ENCODE measurements at regions not wholly inside any gene's neighbourhood (a gene's known extent, or its start where the extent isn't known, plus 50 kb on each side); places are given as distances from the start of the nearest gene placed in this dataset.
"Not testable (repeated sequence)": the region's sequence is repeated elsewhere in the genome, so short reads cannot be mapped to it uniquely, and the experiment has no call there.

GRCh38 chr22:19599626-19600243, 75.5 kb upstream of the CLDN5 start:
- no peak overlapping the region for H3K4me3 ChIP-seq (ENCODE audit: low read depth, low read length)
- no peak for DNase-seq (ENCODE audit: low read depth)
- TF ChIP-seq CTCF (conservative IDR thresholded peaks at IDR 0.05; ENCODE audit: low read depth, low read length) = no peak

DNA sequence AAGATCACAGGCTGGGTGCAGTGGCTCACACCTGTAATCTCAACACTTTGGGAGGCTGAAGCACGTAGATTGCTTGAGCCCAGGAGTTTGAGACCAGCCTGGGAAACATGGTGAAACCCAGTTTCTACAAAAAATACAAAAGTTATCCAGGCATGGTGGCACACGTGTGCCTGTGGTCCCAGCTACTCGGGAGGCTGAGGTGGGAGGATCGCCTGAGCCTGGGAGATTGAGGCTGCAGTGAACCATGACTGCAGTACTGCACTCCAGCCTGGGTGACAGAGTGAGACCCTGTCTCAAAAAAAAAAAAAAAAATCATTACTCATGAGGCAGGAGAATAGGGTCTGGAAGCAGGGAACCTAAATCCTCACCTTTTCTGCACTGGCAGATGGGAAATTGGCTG, 79.1 kb upstream of the CLDN5 start:
- not testable (repeated sequence) for DNase-seq (ENCODE audit: low read depth); H3K4me3 ChIP-seq (ENCODE audit: low read depth, low read length)

DNA sequence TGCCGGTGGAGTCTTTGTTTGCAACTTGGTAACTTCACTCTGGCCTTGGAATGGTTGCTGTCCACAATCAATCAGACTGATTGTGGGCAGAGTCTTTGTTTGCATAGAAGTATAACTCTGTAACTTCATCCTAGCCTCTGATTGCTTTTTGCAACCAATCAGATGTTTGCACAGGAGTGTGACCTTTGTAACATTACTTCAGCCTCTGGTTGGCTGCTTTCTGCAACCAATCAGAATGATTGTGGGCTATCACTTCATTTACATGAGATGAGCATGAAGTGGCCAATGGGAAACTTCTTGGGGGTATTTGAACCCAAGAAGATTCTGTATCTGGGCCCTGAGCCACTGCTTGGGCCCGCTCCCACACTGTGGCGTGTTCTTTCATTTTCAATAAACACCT, 79.6 kb upstream of the CLDN5 start:
- no peak for TF ChIP-seq CTCF (conservative IDR thresholded peaks at IDR 0.05; ENCODE audit: low read depth, low read length)
- no peak overlapping the region for H3K4me3 ChIP-seq (ENCODE audit: low read depth, low read length)
- DNase-seq (ENCODE audit: low read depth) = no peak

GRCh38 chr22:19604711-19605268, 80.6 kb upstream of the CLDN5 start:
- TF ChIP-seq CTCF (conservative IDR thresholded peaks at IDR 0.05; ENCODE audit: low read depth, low read length) = no peak
- H3K4me3 ChIP-seq (ENCODE audit: low read depth, low read length) = no peak overlapping the region
- DNase-seq (ENCODE audit: low read depth) = no peak

DNA sequence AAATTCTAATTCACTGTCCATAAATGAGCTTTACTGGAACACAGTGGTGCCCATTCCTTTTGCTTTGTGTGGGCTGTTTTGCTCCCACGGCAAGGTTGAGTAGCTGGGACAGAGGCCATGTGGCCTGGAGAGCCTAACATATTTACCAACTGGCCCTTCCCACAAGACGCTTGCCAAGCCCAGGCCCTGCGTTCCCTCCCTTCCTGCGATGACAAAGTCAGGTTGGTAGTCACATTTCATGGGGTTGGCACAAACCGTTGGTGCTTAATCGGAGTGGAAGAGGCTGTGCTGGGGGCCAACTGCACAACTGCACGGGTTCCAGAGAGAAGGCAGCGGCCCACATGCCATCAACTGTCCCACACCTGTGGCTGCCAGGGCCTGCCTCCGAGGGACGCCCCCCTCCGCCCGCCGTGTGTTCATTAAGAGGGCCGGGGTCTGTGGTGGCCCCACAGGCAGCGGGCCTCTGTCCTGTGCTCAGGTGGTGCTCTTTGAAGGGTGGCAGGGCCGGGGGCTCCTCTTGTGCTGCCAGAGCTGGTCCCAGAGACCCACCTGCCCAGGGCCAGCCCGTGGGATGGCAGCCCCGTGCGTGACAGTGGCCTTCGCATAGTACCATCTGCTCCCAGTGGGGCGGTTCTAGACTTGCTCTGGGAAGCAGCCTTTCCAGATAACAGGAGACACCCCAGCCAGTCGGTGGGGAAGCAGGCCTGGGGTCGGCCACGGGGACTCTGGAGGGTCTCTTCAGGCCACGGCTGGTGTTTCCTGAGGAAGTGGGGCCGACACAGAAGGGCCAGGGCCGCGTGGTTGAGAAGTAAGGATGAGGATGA, 81.5 kb upstream of the CLDN5 start:
- no peak for DNase-seq (ENCODE audit: low read depth)
- TF ChIP-seq CTCF (conservative IDR thresholded peaks at IDR 0.05; ENCODE audit: low read depth, low read length) = no peak

DNA sequence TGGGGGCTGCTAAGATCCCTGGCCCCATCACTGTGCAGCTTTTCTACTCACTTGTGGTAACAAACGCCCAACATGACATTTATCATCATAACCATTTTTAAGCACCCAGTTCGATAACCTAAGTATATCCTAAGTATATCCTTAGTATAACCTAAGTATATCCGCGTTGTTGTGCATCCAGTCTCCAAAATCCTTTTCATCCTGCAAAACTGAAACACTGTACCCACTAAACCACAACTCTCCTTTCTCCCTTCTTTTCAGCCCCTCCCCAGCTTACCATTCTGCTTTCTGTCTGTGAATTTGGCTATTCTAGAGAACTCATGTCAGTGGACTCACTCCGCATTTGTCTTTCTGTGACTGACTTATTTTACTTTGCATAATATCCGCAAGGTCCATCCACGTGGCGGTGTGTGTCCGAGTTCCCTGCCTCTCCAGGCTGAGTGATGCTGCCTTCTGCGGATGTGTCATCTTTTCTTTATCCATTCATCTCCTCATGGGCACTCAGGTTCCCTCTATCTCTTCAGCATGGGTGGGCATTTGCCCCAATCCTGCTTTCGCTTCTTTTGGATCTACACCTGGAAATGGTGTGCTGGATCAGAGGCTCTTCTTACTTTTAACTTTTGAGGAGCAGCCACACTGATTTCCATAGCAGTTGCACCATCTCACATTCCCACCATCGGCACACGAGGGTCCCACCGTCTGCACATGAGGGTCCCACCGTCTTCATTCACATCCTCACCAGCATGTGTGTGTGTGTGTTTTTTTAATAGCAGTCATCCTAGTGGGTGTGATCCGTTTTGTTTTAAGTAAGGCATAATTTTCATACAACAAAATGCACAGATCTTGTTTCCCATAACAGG, 82.4 kb upstream of the CLDN5 start:
- DNase-seq (ENCODE audit: low read depth) = no peak
- H3K4me3 ChIP-seq (ENCODE audit: low read depth, low read length) = no peak overlapping the region
- no peak for TF ChIP-seq CTCF (conservative IDR thresholded peaks at IDR 0.05; ENCODE audit: low read depth, low read length)

More for the DNA sequence above, 81.5 kb upstream of the CLDN5 start:
- no peak overlapping the region for H3K4me3 ChIP-seq (ENCODE audit: low read depth, low read length)
